Activated T-helper 1 cell treated with anti-CD3 and anti-CD28 coated beads, Interleukin-12 subunit alpha, Interleukin-12 subunit beta, Interleukin-2, Interleukin-4 antibody, amounts not matched to agents 30 ng/mL and 10 ng/mL and 1 ng/mL, durations not matched to agents 14 hours and 24 hours and 36 hours (primary cell): ENCODE measurements at regions not wholly inside any gene's neighbourhood (a gene's known extent, or its start where the extent isn't known, plus 50 kb on each side); places are given as distances from the start of the nearest gene placed in this dataset.

Experiments
- DNase-seq: peaks from one replicate; pipeline ENCODE4 v3.0.0; 2021; ENCODE audit warnings: low spot score
- H3K27ac Mint-ChIP-seq: one replicate; pipeline ENCODE4 v1.8.0; 2021; ENCODE audit warnings: mild to moderate bottlenecking, mixed read lengths
- H3K27me3 Mint-ChIP-seq: one replicate; pipeline ENCODE4 v1.8.0; 2022; ENCODE audit warnings: mild to moderate bottlenecking, moderate library complexity, mixed read lengths; ENCODE audit not compliant: insufficient read depth
- H3K36me3 Mint-ChIP-seq: one replicate; pipeline ENCODE4 v1.8.0; 2021; ENCODE audit warnings: low read depth, mixed read lengths
- H3K4me1 Mint-ChIP-seq: one replicate; pipeline ENCODE4 v1.8.0; 2021; ENCODE audit warnings: low read depth, mixed read lengths
- H3K4me3 Mint-ChIP-seq: one replicate; pipeline ENCODE4 v1.8.0; 2021; ENCODE audit warnings: mild to moderate bottlenecking, moderate library complexity, mixed read lengths
- H3K9me3 Mint-ChIP-seq: one replicate; pipeline ENCODE4 v1.8.0; 2021; ENCODE audit warnings: mixed read lengths
- intact Hi-C: fragments of 100-400 bp; cut with micrococcal nuclease; formaldehyde crosslinking; loops from one replicate; pipeline ENCODE4 v1.15.1; 2024

DNA sequence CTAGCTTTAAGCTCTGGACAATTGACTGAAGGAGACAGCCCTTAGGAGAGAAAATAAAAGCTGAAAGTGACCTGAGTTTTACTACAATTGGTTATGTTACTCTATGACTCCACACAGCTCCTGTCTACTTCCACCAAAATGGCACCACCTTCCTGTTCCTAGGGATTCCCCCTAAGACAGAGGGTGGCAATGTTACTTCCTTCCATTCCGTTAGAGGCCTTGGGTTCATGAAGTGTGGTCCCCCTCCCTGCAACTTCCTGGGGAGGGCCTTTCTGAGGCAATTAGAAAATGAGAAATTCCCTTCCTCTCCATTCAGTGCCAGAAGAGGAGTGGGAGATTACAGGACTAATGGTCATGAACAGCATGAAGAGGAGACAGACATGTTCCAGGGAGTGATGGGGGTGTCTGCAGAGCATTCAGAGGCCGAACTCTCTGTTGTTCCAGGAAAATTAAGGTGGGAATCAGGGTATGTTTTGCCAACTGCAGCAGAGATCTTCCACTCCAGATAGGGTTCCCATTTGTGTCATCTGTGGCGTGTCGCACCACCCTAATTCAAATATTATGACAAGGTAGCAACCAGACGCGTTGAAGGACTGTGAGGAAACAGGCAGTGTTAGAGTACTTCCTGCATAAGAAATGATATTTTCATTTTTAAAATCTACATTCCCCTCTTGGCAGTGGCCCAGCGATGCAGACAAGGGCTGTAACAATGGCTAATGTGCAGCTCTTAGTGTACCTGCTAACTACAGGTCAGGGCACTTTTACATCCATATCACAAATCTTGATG, 53.1 kb upstream of the TRIM67 start:
- DNase-seq, result no peak
- H3K27ac Mint-ChIP-seq, result no peak overlapping the region
- H3K4me3 Mint-ChIP-seq, result no peak overlapping the region

DNA sequence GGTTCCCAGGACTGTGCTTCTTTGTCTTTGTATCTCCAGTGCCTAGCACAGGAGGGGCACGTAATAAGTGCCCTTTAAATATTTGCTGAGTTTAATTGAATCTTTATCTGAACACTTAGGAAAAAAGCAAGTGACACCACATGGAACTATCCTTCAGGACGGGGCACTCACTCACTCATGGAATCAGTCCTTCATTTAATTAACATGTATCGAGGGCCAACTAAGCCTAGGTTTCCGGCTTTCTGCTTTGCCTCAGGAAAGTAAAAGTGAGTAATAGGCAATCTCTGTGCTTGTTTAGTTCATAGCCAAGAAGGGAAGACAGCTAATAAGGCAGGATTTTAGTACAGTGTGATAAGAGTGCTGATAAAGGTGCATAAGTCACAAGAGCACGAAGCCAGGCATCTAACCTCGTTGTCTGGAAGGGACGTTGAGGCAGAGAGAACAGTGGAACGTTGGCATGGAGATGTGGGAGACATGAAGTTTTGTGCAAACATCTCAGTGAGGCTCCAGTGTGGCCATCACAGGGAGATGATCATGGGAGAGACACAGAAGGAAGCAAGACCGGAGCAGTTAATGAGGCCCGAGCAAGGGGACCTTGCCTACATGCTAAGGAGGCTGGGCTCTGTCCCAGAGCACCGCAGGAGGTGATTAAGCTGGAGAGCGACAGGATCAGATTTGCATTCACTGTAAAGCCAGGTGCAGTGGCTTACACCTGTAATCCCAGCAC, 54.1 kb upstream of the TRIM67 start:
- Mint-ChIP-seq H3K27me3 (peaks cover 10% of the 10 kb centered on the region), H3K4me1 (peaks cover 6% of the 10 kb centered on the region), H3K27ac (no peak overlapping the region), H3K9me3 (peaks cover 8% of the 10 kb centered on the region), H3K36me3 (no peaks in the 10 kb centered on the region), H3K4me3 (no peak overlapping the region)
- intact Hi-C loops, result no loop called here
- no peak for DNase-seq

More for the DNA sequence above, 53.1 kb upstream of the TRIM67 start:
- H3K4me1 Mint-ChIP-seq, result peaks cover 6% of the 10 kb centered on the region
- H3K9me3 Mint-ChIP-seq, result peaks cover 8% of the 10 kb centered on the region
- H3K36me3 Mint-ChIP-seq, result no peaks in the 10 kb centered on the region
- H3K27me3 Mint-ChIP-seq, result peaks cover 12% of the 10 kb centered on the region
- intact Hi-C loops, result no loop called here

DNA sequence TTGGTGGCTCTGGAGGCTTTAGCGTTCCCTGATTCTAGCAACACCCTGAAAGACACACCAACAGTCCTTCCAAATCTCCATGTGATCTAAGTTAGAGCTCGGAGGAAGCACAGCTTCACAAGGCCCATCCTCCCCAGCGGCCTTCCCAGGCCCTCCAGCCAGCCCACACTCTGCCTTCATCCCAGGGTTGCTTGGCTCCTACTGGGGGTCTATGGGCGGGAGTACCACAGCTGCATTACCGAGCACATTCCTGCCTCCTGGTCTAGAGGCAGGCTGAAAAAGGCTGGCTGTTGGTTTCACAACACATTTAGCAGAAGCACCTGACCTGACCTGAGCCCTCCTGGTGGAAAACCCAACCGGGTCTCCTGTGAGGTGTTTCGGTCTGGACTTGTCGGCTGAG, 54.7 kb upstream of the TRIM67 start:
- no peak overlapping the region for H3K4me3 Mint-ChIP-seq
- intact Hi-C loops, result no loop called here
- DNase-seq, result no peak
- no peaks in the 10 kb centered on the region for H3K36me3 Mint-ChIP-seq
- H3K27me3 Mint-ChIP-seq, result peaks cover 9% of the 10 kb centered on the region
- no peak overlapping the region for H3K27ac Mint-ChIP-seq
- H3K4me1 Mint-ChIP-seq, result peaks cover 6% of the 10 kb centered on the region
- peaks cover 5% of the 10 kb centered on the region for H3K9me3 Mint-ChIP-seq

DNA sequence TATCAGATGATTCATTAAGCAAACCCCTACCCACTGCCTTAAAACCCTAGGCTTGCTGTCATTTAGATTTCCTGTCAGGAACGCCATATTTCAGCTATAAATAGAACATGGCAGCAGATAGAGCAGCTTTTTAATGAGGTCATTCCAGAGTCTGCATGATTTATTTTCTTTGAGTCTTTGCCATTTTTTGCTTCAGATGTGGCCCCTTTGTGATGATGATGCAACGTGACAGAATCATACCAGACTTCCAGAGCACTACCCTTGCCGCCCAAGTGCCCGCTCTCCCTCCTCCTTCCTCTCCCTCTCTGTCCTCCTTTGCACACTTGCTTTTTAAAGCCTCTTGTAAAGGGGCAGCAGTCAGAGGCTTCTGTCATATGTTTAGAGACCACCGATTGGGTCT, 55.5 kb upstream of the TRIM67 start:
- Mint-ChIP-seq H3K4me3 (no peak overlapping the region), H3K27ac (no peak overlapping the region), H3K9me3 (no peaks in the 10 kb centered on the region), H3K4me1 (peaks cover 6% of the 10 kb centered on the region), H3K27me3 (peaks cover 8% of the 10 kb centered on the region), H3K36me3 (no peaks in the 10 kb centered on the region)
- intact Hi-C loops, result no loop called here
- DNase-seq, result no peak

DNA sequence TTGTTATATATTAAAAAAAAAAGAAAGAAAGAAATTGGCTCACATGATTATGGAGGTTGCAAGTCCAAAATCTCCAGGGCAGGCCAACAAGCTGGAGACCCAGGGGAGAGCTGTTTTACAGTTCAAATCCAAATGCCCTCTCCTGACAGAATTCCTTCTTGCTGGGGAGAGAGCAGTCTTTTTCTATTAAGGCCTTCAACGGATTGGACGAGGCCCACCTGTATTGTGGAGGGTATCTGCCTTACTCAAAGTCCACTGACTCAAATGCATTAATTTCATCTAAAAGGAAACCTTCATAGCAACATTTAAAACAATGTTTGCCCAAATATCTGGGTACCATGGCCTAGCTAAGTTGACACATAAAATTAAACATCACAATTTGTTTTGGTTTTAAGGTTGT, 56.9 kb upstream of the TRIM67 start:
- Mint-ChIP-seq H3K27me3 (peaks cover 8% of the 10 kb centered on the region), H3K9me3 (no peaks in the 10 kb centered on the region), H3K4me3 (no peak overlapping the region), H3K36me3 (no peaks in the 10 kb centered on the region), H3K27ac (no peak overlapping the region), H3K4me1 (peaks cover 6% of the 10 kb centered on the region)
- intact Hi-C loops, result no loop called here
- DNase-seq, result no peak

DNA sequence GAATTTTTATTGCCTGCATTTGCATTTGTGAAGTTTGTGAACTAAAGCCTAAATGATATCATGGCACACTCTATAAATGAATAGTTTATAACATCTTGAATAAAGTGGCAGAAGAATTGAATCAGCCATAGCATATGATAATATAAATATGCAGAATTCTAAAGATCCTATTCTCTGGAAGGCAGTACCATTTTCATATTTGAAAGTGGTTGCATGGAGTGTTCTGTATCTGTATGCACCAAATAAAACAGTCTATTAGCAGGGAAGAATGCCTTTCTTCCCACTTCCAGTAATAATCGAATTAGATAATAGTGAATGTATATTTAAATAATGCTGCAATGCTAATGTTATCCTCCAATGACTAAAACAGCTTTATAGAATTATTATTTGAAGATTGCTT, 57.9 kb upstream of the TRIM67 start:
- no peak for DNase-seq
- intact Hi-C loops, result no loop called here
- H3K27ac Mint-ChIP-seq, result no peak overlapping the region
- no peaks in the 10 kb centered on the region for H3K36me3 Mint-ChIP-seq
- no peak overlapping the region for H3K4me3 Mint-ChIP-seq
- H3K4me1 Mint-ChIP-seq, result peaks cover 6% of the 10 kb centered on the region
- no peaks in the 10 kb centered on the region for H3K9me3 Mint-ChIP-seq
- peaks cover 8% of the 10 kb centered on the region for H3K27me3 Mint-ChIP-seq

DNA sequence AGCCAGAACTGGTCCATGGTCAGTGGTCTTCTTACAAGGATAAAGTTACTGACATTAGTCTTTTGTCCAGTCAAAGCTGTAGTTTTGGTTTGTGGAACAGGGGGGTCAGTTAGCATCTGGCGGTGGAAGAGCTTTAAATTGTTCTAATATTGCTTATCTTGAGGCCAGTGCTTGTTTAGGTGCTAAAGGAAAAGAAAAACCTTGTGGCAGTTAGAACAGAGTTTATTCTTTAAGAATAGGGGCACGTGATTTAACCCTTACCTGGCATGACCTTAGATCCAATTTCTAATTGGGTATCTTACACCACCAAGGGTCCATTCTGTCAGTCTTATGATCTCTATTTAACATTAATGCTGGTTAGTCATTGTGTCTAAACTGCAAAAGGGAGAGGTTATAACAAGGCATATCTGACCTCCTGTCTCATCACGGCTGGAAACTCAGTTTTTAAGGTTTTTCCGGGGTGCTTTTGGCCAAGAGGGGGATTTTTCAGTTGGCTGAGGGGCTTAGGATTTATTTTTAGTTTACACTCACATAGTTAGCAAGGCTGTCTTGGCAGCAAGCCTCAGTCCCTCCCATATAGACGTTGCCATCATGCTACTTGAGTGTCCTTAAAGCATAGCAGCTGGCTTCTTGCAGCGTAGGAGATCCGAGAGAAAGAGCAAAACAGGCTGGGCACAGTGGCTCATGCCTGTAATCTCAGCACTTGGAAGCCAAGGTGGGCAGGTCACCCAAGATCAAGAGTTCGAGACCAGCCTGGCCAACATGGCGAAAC, 60.1 kb upstream of the FAM89A start:
- Mint-ChIP-seq H3K36me3 (no peaks in the 10 kb centered on the region), H3K4me3 (no peak overlapping the region), H3K4me1 (no peaks in the 10 kb centered on the region), H3K27me3 (peaks cover 17% of the 10 kb centered on the region), H3K27ac (no peak overlapping the region), H3K9me3 (no peaks in the 10 kb centered on the region)
- no peak for DNase-seq
- intact Hi-C loops, result no loop called here

DNA sequence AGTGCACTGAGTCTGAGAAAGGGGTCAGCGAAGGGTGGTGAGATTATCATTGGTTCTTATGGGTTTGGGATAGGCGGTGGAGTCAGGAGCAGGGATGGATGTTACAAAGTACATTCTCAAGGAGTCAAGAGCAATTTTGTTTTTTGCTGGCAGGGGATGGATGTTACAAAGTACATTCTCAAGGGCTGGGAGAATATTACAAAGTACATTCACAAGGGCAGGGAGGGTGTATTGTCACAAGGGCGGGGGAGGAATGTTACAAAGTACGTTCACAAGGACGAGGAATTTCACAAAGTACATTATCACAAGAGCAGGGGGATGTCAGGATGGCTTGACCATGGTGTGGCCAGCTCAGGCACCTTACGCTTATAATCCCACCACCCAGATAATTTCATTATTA, 59.3 kb upstream of the FAM89A start:
- H3K4me1 Mint-ChIP-seq, result no peaks in the 10 kb centered on the region
- no peak overlapping the region for H3K4me3 Mint-ChIP-seq
- no peak for DNase-seq
- no peaks in the 10 kb centered on the region for H3K36me3 Mint-ChIP-seq
- H3K9me3 Mint-ChIP-seq, result no peaks in the 10 kb centered on the region
- intact Hi-C loops, result no loop called here
- no peak overlapping the region for H3K27ac Mint-ChIP-seq
- H3K27me3 Mint-ChIP-seq, result peaks cover 17% of the 10 kb centered on the region

DNA sequence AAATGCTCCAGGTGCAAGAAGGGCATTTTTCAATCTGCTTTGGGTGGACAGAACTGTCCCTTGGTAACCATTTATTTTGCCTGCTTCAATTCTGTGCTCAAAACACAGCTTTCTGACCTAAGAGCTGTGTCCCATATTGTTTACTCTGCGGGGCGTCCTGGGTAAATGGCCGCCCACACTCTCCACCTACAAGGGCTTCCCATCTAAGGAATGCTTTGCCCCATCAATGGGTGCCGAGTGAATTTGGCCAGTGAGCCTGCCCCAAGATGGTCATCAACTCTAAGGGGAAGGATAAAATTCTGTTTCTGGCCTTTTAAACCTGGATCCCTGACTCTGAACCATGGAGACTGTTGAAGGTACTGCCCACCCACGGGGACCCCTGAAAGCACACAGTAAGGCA, 55.5 kb upstream of the FAM89A start:
- DNase-seq, result no peak
- Mint-ChIP-seq H3K4me3 (no peak overlapping the region), H3K27me3 (peaks cover 24% of the 10 kb centered on the region), H3K27ac (no peak overlapping the region), H3K4me1 (no peaks in the 10 kb centered on the region), H3K36me3 (no peaks in the 10 kb centered on the region), H3K9me3 (no peaks in the 10 kb centered on the region)
- intact Hi-C loops, result no loop called here

DNA sequence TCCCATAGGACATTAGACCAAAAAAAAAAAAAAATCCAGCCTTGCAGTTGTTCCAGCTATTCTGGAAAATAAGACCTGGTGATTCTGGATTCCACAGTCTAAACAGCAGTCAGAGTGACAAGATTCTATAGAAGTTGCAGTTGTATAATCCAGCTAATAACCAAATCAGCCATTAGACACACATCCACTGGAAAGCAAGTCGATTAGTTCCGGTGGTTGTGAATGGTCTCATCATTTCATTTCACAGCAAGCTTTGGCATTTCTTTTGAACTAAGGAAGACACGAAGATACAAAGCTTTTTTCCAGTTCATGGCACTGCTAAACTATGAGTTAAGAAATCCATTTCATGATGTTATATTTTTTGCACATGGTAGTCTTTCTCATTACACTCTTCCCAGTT, 54.4 kb upstream of the FAM89A start:
- Mint-ChIP-seq H3K36me3 (no peaks in the 10 kb centered on the region), H3K4me3 (no peak overlapping the region), H3K4me1 (no peaks in the 10 kb centered on the region), H3K9me3 (no peaks in the 10 kb centered on the region), H3K27me3 (peaks cover 24% of the 10 kb centered on the region), H3K27ac (no peak overlapping the region)
- intact Hi-C loops, result no loop called here
- no peak for DNase-seq

DNA sequence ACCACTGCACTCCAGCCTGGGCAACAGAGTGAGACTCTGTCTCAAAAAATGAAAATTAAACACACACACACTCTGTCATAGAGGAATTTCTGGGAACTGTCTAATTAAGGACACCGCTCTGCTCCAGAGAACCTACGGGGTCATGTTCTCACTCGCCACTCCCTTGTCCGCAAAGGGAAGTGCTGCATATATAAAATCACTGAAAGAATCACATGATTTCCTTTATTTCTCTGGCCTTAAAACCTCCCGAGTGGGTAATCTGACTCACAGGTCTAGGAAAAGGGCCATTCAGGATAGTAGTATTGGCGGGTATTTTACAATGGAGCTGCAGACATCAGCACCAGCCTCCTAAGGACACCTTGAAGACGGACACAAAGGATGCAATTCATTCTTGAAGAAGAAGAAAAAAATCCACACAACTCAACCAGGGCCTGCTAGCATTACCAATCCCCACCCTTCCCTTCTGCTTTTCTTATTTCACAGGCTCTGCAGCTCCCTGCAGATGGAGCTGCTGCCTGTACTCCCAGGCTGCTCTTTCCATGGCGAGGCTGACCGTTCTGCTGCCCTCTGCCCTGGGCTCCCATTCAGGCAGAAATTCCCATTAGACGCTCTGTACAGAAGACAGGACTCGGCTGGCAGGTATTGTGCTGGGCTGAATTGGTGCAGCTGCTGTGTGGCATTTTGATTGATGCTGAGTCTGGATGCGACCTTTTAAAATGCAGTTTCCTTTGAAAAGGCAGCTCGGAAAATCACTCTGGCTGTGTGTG, 53.3 kb upstream of the FAM89A start:
- DNase-seq, result no peak
- H3K4me3 Mint-ChIP-seq, result no peak overlapping the region
- intact Hi-C loops, result no loop called here
- H3K36me3 Mint-ChIP-seq, result no peaks in the 10 kb centered on the region
- peaks cover 22% of the 10 kb centered on the region for H3K27me3 Mint-ChIP-seq
- no peaks in the 10 kb centered on the region for H3K9me3 Mint-ChIP-seq
- H3K4me1 Mint-ChIP-seq, result no peaks in the 10 kb centered on the region
- no peak overlapping the region for H3K27ac Mint-ChIP-seq

DNA sequence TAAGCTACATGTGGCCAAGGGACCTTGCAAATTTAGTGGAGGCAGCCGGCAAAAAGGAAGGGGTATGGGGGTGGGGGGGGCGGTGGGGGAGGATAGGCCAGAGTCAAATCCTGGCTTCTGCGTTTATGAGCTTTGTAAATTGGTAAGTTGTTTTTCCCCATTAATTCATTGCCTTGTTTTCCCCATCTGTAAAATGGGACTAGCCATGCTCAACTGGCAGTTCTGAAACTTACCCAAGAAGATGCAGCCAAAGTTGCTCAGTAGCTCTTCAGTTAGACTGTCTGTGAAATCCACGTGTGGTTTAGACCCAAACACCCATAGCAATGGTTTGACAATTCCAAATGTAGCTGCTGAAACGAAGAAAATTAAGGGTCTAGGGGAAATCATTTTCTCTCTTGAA, 52.3 kb upstream of the FAM89A start:
- no peak for DNase-seq
- H3K4me3 Mint-ChIP-seq, result no peak overlapping the region
- no peaks in the 10 kb centered on the region for H3K9me3 Mint-ChIP-seq
- intact Hi-C loops, result loop anchor here (1.0 kb wide), 2 partner anchors 119 to 175 kb away; no protein-coding TSS in a partner anchor
- H3K36me3 Mint-ChIP-seq, result no peaks in the 10 kb centered on the region
- peaks cover 21% of the 10 kb centered on the region for H3K27me3 Mint-ChIP-seq
- no peaks in the 10 kb centered on the region for H3K4me1 Mint-ChIP-seq
- H3K27ac Mint-ChIP-seq, result no peak overlapping the region
